ENCODE measurements at regions not wholly inside any gene's neighbourhood (a gene's known extent, or its start where the extent isn't known, plus 50 kb on each side); places are given as distances from the start of the nearest gene placed in this dataset.

- Histone ChIP-seq H4K20me1 (ENCODE audit: insufficient read depth, low read length) (no peaks in the 10 kb centered on the region), H3K4me2 (ENCODE audit: low read length) (no peak overlapping the region), H3K27me3 (ENCODE audit: insufficient read depth, low read length) (no peaks in the 10 kb centered on the region; the same call in 1 of the 2 replicates), H3K9me2 (ENCODE audit: low read depth, low read length) (no peaks in the 10 kb centered on the region), H3K9ac (ENCODE audit: low read length) (no peak overlapping the region), H3K27ac (ENCODE audit: low read depth, low read length, poor library complexity, severe bottlenecking) (no peak overlapping the region), H3K9me3 (ENCODE audit: low read length) (no peaks in the 10 kb centered on the region), H3K4me1 (ENCODE audit: insufficient read depth, low read length, severe bottlenecking) (no peaks in the 10 kb centered on the region), H3F3A (ENCODE audit: insufficient read depth, low read length) (no peaks in the 10 kb centered on the region), H2AFZ (ENCODE audit: low read length) (no peak overlapping the region), H3K79me2 (ENCODE audit: insufficient read depth, low read length) (no peaks in the 10 kb centered on the region), H3K36me3 (ENCODE audit: insufficient read depth, low read length) (no peaks in the 10 kb centered on the region), H3K4me3 (ENCODE audit: low read depth, low read length, poor library complexity, severe bottlenecking) (no peak overlapping the region)
- TF ChIP-seq EZH2 (IDR thresholded peaks at IDR 0.05; ENCODE audit: borderline replicate concordance, low read length) = no peak
- no peak for TF ChIP-seq CTCF (IDR thresholded peaks at IDR 0.05; ENCODE audit: low read length)
Observed at GRCh38 chr2:239684271-239684810, 283.5 kb upstream of the HDAC4 start.

- H3F3A ChIP-seq (ENCODE audit: insufficient read depth, low read length) = no peaks in the 10 kb centered on the region
- no peaks in the 10 kb centered on the region for H3K9me3 ChIP-seq (ENCODE audit: low read length)
- no peaks in the 10 kb centered on the region for H3K9me2 ChIP-seq (ENCODE audit: low read depth, low read length)
- H4K20me1 ChIP-seq (ENCODE audit: insufficient read depth, low read length) = no peaks in the 10 kb centered on the region
- H3K27ac ChIP-seq (ENCODE audit: low read depth, low read length, poor library complexity, severe bottlenecking) = no peak overlapping the region
- no peak overlapping the region for H3K9ac ChIP-seq (ENCODE audit: low read length)
- no peak overlapping the region for H2AFZ ChIP-seq (ENCODE audit: low read length)
- H3K4me2 ChIP-seq (ENCODE audit: low read length) = no peak overlapping the region
- H3K4me3 ChIP-seq (ENCODE audit: low read depth, low read length, poor library complexity, severe bottlenecking) = no peak overlapping the region
- no peaks in the 10 kb centered on the region for H3K36me3 ChIP-seq (ENCODE audit: insufficient read depth, low read length)
- H3K79me2 ChIP-seq (ENCODE audit: insufficient read depth, low read length) = no peaks in the 10 kb centered on the region
- no peaks in the 10 kb centered on the region; the same call in 1 of the 2 replicates for H3K27me3 ChIP-seq (ENCODE audit: insufficient read depth, low read length)
- no peak for TF ChIP-seq CTCF (IDR thresholded peaks at IDR 0.05; ENCODE audit: low read length)
- TF ChIP-seq EZH2 (IDR thresholded peaks at IDR 0.05; ENCODE audit: borderline replicate concordance, low read length) = no peak
- no peaks in the 10 kb centered on the region for H3K4me1 ChIP-seq (ENCODE audit: insufficient read depth, low read length, severe bottlenecking)
Observed at GRCh38 chr2:239682518-239682917, 281.7 kb upstream of the HDAC4 start.

- Histone ChIP-seq H3K27me3 (ENCODE audit: insufficient read depth, low read length) (no peaks in the 10 kb centered on the region; the same call in 1 of the 2 replicates), H3K9me2 (ENCODE audit: low read depth, low read length) (no peaks in the 10 kb centered on the region), H3K27ac (ENCODE audit: low read depth, low read length, poor library complexity, severe bottlenecking) (no peak overlapping the region), H4K20me1 (ENCODE audit: insufficient read depth, low read length) (no peaks in the 10 kb centered on the region), H3K9me3 (ENCODE audit: low read length) (no peaks in the 10 kb centered on the region), H2AFZ (ENCODE audit: low read length) (no peak overlapping the region), H3K36me3 (ENCODE audit: insufficient read depth, low read length) (no peaks in the 10 kb centered on the region), H3K9ac (ENCODE audit: low read length) (no peak overlapping the region), H3F3A (ENCODE audit: insufficient read depth, low read length) (no peaks in the 10 kb centered on the region), H3K79me2 (ENCODE audit: insufficient read depth, low read length) (no peaks in the 10 kb centered on the region), H3K4me2 (ENCODE audit: low read length) (no peak overlapping the region), H3K4me3 (ENCODE audit: low read depth, low read length, poor library complexity, severe bottlenecking) (no peak overlapping the region), H3K4me1 (ENCODE audit: insufficient read depth, low read length, severe bottlenecking) (no peaks in the 10 kb centered on the region)
- TF ChIP-seq CTCF (IDR thresholded peaks at IDR 0.05; ENCODE audit: low read length) (no peak), EZH2 (IDR thresholded peaks at IDR 0.05; ENCODE audit: borderline replicate concordance, low read length) (no peak)
Observed at GRCh38 chr2:239679755-239680154, 278.9 kb upstream of the HDAC4 start.

All from OCI-LY1 (cell line).